AG04449 (cell line): ENCODE measurements at regions not wholly inside any gene's neighbourhood (a gene's known extent, or its start where the extent isn't known, plus 50 kb on each side); places are given as distances from the start of the nearest gene placed in this dataset.

ENCODE experiments used
- CTCF ChIA-PET: fragments of 350-600 bp; formaldehyde crosslinking; extraction: SDS; loops from one replicate; lab custom pipeline; 2021; ENCODE audit warnings: antibody characterized with exemption; lab: Yijun Ruan, JAX
- POLR2A ChIA-PET: fragments of 400-600, 350-600 bp; formaldehyde crosslinking; extraction: SDS; loops from one replicate; lab custom pipeline; 2020; ENCODE audit warnings: antibody characterized with exemption, inconsistent platforms; lab: Yijun Ruan, JAX
- DNase-seq: peaks from one replicate; pipeline ENCODE4 v3.0.0-alpha.2; 2010; ENCODE audit warnings: low read depth, low spot score
- H3K4me3 ChIP-seq: 2 replicates; pipeline ENCODE4 v1.5.1; 2011; ENCODE audit warnings: low read depth, mild to moderate bottlenecking, control low read depth, low read length
- TF ChIP-seq, protein P1 (sequence below): IDR thresholded peaks from one replicate; pipeline ENCODE4 v1.5.1; 2011; ENCODE audit warnings: mild to moderate bottlenecking, moderate library complexity, low read length, control low read depth, inconsistent platforms; ENCODE audit not compliant: insufficient read depth; ENCODE audit errors: missing control alignments

GRCh38 chr3:69463531-69463930 lies 77.6 kb upstream of the FRMD4B start:
- TF ChIP-seq, protein P1, sequence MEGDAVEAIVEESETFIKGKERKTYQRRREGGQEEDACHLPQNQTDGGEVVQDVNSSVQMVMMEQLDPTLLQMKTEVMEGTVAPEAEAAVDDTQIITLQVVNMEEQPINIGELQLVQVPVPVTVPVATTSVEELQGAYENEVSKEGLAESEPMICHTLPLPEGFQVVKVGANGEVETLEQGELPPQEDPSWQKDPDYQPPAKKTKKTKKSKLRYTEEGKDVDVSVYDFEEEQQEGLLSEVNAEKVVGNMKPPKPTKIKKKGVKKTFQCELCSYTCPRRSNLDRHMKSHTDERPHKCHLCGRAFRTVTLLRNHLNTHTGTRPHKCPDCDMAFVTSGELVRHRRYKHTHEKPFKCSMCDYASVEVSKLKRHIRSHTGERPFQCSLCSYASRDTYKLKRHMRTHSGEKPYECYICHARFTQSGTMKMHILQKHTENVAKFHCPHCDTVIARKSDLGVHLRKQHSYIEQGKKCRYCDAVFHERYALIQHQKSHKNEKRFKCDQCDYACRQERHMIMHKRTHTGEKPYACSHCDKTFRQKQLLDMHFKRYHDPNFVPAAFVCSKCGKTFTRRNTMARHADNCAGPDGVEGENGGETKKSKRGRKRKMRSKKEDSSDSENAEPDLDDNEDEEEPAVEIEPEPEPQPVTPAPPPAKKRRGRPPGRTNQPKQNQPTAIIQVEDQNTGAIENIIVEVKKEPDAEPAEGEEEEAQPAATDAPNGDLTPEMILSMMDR = no peak
- DNase-seq = no peak
- POLR2A ChIA-PET = no interaction called here
- no peak overlapping the region for H3K4me3 ChIP-seq
- CTCF ChIA-PET = interaction anchor here (1.5 kb wide), 1 partner anchor 22 kb away, joined by 3 read pairs; no protein-coding TSS in a partner anchor

DNA sequence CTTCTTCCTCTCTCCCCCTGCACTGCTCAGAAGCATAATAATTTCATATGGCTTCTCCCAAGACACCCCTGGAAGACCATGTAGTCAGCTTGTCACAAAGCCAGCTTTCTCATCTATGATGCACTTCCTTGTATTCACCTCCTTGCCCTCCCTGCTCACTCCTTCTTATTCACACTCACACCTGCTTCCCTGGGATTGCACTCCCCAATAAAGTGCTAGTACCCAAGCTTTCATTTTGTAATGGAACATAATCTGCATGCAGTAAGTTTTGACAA lies 76.9 kb upstream of the FRMD4B start:
- no peak for DNase-seq
- ChIA-PET POLR2A (no interaction called here), CTCF (interaction anchor here (1.5 kb wide), 1 partner anchor 22 kb away, joined by 3 read pairs; no protein-coding TSS in a partner anchor)
- TF ChIP-seq, protein P1 = no peak
- H3K4me3 ChIP-seq = no peak overlapping the region

- ChIA-PET POLR2A (no interaction called here), CTCF (interaction anchor here (1.5 kb wide), 1 partner anchor 21 kb away, joined by 3 read pairs; no protein-coding TSS in a partner anchor)
- no peak overlapping the region for H3K4me3 ChIP-seq
- no peak for DNase-seq
- TF ChIP-seq, protein P1 = no peak
These were observed 76.3 kb upstream of the FRMD4B start for GRCh38 chr3:69462022-69462825.

GRCh38 chr3:69460034-69460433 lies 74.1 kb upstream of the FRMD4B start:
- POLR2A ChIA-PET = no interaction called here
- no peak for DNase-seq
- H3K4me3 ChIP-seq = no peak overlapping the region
- TF ChIP-seq, protein P1 = no peak
- CTCF ChIA-PET = no interaction called here

DNA sequence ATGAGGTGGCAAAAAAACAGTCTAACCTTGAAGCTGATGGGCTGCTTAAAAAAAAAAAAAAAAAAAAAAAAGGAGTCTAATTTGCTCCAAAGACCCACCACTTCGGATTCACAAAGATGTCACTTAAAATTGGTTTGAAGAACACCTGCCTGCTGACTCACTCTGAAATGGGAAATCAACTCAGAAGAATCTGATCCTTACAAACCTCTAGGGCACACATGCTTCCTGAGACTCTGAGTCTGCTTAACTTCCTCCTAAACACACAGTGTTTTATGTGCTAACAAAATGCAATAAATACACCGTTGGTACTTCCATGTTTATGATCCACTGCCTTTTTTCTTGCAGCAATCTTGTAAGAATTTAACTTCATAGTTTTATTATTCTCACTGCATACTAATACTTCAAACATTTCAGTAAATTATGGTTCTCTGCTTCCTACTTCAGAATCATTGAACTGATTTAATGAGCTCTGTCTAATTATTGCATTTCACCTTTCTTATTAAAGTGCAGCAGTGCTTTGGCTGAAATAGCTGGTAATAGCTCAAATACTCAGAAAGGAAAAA lies 73.0 kb upstream of the FRMD4B start:
- POLR2A ChIA-PET = no interaction called here

DNA sequence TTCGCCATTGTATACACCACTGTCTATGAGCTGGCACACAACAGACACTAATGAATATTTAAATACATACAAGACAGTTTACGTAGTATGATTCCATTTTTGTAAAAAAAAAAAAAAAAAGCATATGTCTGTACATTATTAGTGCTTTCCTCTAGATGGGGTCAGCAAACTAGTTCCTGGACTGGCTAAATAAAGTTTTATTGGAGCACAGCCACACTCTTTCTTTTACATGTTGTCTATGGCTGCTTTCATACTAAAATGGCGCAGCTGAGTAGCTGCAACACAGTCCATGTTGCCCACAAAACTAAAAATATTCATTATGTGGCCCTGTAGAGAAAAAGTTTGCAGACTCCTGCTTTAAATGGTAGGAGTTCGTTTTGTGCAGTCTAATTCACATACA lies 70.7 kb upstream of the FRMD4B start:
- H3K4me3 ChIP-seq = no peak overlapping the region
- TF ChIP-seq, protein P1 = no peak
- ChIA-PET CTCF (no interaction called here), POLR2A (no interaction called here)
- no peak for DNase-seq

More for the DNA sequence above, 73.0 kb upstream of the FRMD4B start:
- DNase-seq = no peak
- CTCF ChIA-PET = no interaction called here
- H3K4me3 ChIP-seq = no peak overlapping the region
- TF ChIP-seq, protein P1 = no peak
